NCI-H2171 (cell line): ENCODE measurements at regions not wholly inside any gene's neighbourhood (a gene's known extent, or its start where the extent isn't known, plus 50 kb on each side); places are given as distances from the start of the nearest gene placed in this dataset.
"Not testable (repeated sequence)": the region's sequence is repeated elsewhere in the genome, so short reads cannot be mapped to it uniquely, and the experiment has no call there.

ENCODE experiments used
- DNase-seq: peaks from one replicate; lab custom pipeline; 2025; lab: John Stamatoyannopoulos, UW

DNA sequence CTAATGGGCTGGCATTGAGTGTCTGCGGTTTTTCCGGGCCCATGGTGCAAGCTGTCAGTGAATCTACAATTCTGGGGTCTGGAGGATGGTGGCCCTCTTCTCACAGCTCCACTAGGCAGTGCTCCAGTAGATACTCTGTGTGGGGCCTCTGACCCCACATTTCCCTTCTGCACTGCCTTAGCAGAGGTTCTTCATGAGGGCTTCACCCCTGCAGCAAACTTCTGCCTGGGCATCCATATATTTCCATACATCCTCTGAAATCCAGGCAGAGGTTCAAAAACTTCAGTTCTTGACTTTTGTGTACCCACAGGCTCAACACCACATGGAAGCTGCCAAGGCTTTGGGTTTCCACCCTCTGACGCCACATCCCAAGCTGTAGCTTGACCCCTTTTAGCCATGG is 846.2 kb downstream of the RNF144A start:
- not testable (repeated sequence) for DNase-seq

DNA sequence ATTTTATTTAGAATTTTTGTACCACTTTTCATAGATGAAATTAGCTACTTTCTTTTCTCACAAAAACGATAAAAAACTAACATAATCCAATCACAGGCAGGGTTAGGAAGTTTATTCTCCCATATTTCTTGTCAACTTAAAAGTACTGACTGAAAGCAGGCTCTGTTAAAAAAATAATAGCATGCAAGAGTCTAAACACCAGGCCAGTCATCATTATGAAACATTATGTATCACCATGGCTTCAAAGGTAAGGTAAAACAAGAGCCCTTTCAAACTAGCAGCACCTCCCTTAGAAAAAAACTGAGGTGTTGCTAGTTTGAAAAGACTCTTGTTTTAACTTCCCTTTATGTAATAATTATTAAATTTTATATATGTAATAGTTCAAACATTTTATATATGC is 848.0 kb downstream of the RNF144A start:
- no peak for DNase-seq

DNA sequence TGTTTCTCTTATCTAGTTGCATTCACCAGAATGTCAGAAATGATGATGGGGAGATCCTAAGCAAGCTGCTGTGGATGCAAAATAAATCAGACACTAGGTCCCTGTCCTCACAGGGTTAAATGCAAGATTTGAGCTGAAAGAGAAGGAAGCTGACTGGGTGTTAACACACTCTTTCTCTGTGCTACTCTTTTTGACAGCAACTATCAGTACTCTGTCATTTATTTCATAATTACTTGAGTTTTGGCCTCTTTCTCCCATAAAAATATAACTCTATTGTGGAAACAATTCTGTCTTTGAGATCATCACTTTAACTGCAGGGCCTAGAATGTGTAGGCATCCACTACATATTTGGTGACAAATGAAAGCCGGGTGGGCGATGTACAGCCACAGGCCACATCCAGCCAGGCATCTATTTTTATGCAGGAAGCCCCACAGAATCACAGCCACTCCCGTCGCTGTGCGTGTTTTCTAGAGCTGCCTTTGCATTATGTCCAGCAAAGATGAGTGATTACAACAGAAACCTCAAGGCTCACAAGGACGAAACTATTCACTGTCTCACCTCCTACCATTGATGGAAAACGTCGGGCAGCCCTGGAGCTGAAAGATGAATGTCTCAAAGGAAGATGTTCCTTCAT is 849.0 kb downstream of the RNF144A start:
- no peak for DNase-seq

DNA sequence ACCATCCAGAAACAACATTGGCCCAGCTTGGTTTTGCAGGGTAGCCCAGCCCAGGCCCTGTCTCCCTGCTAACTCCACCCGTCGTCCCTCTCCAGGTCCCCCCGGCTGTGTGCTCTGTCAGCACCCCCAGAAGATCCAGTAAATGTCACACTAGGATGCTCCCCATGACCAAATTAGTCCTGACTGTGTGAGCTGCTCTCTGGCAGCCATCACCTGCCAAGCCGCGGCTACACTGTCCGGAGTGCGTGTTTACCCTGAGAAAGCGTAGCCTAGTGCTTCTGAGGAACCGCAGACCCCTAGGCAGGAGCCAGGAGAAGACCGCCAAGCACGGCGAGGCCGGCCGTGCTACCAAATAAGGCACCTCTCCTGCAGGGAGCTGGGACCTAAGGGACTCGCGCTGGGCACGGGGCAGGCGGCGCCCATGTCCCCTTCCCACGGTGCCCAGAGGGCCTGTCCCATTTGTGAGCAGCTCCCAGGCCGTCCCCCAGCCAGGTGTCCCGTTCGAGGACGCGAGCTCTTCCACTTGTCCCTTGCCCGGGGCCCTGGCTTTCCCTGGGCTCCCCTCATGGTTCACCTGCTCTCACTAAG is 849.9 kb downstream of the RNF144A start:
- no peak for DNase-seq

DNA sequence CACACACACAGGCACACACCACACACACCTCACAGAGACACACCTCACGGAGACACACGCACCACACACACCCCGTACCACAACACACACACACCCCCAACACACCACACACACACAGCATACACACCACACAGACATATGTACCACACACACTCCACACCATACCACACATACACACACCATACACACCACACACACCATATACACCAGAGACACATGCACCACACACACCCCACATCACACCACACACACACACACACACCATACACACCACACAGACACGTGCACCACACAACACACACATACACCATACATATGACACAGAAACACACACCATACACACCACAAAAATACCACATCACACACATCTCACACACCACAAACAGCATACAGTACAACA is 850.7 kb downstream of the RNF144A start:
- DNase-seq, result no peak

DNA sequence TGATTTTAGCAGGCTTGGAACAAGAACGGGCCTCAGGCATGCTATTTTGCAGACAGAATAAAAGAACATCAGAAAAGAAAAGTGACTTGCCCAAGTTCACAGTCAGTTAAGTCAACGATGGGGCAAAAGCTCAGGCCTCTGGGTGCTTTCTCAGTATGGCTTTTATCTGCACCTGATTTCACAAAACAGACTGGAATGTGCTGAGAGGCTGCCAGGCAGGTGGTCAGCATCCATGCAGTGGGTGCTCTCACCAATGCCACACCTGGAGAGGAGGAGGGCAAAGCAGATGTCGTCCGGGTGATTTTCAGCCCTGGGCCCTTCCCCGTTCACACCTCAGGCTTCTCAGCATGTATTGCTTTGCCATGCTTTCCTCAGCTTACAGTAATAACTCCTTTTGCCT is 854.6 kb downstream of the RNF144A start:
- no peak for DNase-seq

DNA sequence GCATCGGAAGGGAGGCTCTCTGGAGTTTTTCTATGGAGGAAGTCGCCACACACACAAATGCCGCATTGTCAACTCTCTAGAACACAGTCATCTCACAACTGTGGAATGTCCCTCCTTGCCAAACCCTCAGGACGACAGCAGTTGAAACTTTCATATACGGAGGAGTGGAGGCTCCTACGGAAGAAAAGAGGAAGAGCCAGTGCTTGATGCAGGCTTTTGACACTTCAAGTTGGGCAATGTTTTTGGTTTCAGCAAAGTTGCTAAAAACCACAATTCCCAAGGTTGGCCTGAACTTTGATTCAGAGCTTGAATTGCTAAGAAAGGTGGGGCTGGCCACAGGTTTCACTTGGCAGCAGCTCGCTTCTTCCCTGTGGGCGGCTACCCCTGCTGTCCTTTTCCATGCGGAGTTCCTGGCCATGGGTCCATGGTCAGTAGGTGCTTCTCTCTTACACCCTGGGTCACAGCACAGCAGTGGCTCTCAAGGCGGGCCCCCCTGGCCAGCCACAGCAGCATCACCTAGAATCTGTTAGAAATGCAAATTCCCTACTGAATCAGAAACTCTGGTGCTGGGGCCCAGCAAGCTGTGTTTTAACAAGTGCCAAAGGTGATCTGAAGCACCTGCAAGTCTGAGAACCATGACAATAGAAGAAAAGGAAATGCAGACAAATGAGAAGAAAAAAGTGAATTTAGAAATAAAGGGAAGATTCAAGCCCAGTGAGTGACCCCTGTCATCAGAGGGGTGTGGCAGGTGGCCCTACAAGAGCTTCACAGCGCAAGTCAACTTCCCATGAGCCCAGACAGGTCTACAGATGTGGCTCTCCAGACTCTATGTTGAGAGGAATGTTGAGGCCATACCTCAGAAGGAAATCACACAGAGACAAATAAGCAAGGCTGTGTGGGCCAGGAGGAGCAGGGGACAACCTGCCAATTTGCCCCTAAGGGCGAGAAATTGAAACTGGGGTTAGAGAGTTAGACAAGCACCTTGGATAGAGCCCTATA is 856.4 kb downstream of the RNF144A start:
- DNase-seq, result no peak

DNA sequence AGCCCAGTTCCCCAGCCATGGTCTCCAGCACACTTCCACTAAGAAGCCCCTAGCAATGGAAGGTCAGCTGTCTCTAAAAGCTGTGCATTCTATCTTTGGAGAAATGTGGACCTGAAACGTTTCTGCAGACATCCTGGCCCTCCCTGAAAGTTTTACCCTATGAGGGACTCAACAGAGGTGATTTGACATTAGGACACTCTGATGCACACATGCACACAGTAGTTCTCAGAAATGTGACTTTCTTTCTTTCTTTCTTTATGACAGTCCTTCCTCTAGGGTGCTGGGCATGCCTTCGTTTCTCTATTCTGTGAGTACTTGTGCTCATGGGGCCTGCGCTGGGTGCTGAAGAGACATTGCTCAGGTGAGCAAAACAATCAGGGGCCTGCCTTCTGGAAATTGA is 857.3 kb downstream of the RNF144A start:
- DNase-seq, result no peak

DNA sequence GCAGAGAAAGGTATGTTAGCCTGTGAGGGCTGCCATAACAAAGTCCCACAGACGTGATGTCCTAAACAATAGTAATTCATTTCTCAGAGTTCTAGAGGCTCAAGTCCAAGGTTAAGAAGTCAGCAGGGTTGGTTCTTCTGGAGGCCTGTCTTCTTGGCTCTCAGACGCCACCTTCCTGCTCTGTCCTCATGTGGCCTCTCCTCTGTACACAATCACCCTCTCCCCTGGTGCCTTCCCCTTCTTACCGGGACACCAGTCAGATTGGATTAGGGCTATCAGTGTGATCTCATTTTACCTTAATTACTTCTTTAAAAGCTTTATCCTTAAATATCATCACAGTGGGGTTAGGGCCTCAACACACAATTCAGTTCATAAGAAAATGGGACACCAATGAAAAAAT is 860.5 kb downstream of the RNF144A start:
- no peak for DNase-seq

DNA sequence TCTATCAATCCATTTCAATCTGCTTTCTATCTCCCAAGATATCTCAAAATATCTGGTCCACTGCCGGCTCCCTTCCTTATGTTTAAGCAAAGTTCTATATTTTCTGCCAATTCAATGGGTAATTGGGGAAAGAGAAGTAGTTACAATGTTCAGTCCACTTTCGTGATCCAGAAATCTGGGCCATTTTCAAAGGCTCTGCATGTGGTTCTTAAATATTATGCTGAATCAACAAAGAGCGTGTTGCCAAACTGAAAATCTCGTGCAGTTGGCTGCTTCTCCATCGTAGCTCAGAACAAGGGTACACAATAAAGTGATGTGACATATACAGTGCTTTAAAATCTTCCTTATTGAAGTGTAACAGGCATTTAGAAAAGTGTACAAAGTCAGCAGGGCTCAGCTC is 863.1 kb downstream of the RNF144A start:
- DNase-seq, result no peak

DNA sequence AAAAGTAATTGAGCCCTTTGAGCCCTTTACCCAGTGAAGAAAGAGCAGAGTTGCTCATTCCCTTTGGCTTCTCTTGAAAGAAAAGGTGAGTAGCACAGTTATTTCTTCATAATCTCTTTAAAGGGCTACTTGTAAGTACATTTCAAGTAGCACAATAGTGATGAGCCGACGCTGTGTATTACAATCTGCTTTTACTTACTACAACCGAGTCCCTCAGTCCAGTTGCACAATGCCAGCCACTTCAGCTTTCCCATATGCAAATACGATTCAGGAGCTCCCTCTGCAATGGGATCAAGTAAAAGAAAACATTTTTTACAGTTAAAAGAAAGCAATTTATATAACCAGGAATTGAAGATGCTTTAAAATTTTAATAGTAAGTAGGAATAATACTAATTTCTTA is 868.5 kb downstream of the RNF144A start:
- DNase-seq, result no peak

DNA sequence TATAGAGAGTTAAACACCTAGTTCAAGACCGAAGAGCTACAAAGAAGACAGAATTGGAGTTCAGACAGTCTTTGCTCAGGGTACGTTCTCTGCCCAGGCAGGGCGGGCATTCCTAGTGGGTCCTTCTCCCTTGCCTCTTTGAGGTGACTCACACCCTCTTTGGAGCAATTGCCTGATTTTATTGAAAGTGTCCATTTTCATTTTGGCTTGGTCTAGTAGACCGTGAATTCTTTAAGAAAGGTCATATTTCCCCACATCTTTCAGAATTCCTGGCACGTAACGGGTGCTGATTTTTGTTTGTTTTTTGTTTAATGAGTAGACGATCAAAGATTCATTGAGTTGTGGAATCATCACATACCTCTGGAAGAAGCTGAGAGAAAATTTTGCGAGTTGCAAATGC is 871.5 kb downstream of the RNF144A start:
- DNase-seq, result no peak

DNA sequence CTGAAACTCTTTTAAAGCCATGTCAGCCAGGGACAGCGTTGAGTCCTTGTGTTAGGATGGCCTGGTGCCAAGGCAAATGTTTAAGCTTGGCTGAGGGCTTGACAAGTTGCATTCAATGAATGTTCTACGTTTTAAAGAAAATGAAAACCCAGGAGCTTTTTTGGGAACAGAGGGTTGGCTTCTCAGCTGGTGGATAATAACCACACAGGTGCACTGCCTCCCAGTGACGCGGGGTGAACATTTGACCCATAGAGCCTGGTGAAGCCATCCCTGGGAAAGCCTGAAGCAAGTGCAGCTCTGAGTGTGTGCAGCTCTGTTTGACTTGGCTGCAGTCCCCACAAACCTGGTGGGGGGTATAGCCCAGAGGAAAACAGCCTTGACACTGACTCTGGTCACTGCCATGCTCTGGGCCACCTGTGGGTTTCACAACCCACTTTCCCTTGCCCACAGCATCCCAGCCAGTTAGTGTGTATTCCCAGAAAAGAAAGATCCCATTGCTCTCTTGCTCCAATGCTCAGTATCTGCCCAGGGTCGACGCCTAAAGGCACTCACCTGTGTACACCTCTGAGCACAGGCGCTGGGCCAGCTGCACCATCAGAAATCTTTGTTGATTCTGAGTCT is 874.9 kb downstream of the RNF144A start:
- peak; percentile 20 for DNase-seq

DNA sequence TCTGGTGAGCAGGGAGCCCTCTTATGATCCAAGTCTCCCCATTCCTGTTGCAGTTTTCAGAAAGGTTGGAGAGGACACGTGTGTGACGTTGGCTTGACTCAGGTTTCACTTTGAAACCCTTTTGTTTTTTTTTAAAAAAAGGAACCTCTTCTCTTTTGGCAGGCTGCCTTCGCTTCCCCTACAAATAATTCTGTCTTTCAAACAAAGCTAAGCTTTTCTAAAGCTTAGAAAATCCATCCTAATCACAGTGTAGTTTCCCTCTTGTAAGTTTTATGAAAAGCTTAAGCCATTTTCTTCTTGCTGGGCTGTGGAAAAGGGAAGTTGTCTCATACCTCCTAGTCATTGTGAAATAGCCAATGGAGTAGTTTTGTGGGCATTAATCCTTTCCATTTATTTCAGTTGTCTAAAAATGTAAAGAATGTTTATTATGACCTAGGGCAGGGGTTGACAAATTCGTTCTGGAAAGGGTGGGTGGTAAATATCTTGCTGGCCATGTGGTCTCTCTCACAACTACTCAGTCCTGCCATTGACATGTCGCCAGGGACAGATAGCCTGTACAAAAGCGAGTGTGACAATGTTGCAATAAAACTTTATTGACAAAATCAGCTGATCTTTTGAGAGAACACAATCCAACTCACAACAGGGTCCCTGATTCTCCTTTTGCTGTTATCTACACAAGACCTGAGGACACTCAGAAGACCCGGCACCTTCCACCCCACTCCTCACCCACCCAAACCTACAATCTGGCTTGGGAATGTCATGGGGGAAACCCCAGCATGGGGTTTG is 878.8 kb downstream of the RNF144A start:
- DNase-seq, result peak; percentile 4

DNA sequence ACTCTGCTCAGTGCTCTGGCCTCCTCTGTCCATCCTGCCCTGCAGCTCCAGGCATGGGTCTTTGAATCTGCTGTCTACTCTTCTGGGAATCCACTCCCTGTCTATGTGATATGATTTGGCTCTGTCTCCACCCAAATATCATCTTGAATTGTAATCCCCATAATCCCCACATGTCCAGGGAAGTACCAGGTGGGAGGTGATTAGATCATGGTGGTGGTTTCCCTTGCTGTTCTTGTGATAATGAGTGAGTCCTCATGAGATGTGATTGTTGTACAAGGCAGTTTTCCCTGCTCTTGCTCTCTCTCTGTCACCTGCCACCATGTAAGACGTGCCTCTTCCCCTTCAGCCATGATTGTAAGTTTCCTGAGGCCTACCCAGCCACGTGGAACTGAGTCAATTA is 881.8 kb upstream of the ID2 start:
- no peak for DNase-seq

DNA sequence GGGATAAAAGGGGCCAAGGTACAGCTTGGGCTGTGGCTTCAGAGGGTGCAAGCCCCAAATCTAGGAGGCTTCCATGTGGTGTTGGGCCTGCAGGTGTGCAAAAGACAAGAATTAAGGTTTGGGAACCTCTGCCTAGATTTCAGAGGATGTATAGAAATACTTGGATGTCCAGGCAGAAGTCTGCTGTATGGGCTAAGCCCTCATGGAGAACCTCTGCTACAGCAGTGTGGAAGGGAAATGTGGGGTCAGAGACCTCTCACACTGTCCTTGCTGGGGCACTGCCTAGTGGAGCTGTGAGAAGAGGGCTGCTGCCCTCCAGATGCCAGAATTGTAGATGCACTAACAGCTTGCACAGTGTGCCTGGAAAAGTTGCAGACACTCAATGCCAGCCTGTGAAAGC is 880.6 kb upstream of the ID2 start:
- DNase-seq, result no peak

DNA sequence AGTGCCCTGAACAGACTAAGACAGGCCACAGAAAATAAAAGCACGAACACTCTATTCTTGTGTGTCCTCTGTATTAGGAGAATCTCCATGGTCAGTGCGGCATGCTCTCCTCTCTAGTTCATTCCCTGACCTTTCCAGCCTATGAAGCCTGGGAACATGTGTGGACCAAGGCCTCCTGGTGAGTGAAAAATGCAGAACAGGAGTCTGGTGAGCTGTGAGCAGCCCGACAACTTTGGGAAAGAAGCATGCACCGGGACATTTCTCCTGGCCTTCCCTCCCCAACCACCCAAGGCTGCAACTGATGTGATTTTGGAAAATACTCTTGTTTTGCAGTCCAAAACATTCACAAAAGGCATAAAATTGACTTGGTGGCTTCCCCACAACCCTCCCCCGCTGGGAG is 878.3 kb upstream of the ID2 start:
- no peak for DNase-seq

DNA sequence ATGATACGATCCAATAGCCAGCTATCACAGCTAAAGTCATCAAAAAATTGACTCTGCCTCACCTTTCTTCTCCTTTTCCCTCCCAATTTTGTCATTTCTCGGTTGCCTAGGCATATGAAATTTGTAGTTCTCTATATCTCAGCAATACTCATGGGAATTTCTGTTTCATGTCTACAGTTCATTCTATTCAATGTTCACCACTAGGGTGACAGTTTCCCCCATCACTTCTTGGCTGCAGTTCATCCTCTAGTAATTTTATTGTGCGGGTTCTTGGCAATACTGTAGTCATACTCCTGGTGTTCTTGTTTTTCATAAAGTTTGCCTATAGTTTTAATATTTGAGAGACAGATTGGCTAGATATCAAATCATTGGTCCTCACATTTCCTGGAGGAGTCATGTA is 872.2 kb upstream of the ID2 start:
- no peak for DNase-seq

DNA sequence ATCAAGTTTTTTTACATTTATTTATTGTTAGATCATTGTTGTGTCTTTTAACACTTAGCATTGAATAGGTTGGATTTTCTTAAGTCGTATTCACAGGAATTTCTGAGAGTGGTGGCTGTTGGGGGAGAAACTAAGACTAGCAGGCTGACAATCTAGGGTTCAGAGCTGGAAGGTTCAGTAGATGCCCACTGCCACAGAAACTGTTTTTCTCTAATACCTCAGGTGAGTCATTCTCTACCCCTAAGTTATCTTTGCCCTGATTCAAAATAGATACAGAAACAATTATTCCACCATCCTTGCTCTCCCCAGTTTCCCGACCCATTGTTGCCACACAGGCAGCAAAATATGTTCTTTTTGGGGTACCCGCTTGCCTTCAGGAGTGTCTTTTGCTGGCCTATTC is 870.8 kb upstream of the ID2 start:
- DNase-seq, result no peak

DNA sequence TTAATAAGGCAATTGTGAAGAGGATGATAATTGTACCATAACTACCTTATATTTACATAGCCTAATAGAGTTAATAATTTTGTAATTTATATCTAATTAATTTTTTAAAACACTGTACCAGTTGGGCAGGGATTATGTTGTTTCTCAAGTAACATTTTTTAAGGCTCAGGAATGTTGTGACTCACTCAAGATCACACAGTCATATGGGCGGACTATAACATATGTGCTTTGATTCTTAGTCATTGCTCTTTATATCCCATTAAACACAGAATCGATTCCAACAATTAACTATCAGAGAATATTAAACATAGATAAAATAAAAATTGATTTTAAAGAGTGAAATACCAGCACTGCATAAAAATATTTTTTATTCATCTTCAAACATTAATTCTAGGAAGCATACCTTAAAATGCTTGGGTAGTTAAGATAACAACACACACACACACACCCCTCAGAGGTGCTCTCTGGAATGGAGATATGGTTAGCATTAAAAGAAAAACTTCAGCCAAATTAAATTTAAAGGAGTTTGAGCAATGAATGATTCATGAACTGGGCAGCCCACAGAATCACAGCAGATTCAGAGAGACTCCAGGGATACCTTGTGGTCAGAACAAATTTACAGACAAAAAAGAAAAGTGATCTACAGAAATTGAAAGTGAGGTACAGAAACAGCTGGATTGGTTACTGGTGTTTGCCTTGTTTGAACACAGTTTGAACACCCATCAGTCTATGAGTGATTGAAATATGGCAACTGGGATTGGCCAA is 869.4 kb upstream of the ID2 start:
- no peak for DNase-seq
